ENCODE measurements at regions not wholly inside any gene's neighbourhood (a gene's known extent, or its start where the extent isn't known, plus 50 kb on each side); places are given as distances from the start of the nearest gene placed in this dataset.

DNA sequence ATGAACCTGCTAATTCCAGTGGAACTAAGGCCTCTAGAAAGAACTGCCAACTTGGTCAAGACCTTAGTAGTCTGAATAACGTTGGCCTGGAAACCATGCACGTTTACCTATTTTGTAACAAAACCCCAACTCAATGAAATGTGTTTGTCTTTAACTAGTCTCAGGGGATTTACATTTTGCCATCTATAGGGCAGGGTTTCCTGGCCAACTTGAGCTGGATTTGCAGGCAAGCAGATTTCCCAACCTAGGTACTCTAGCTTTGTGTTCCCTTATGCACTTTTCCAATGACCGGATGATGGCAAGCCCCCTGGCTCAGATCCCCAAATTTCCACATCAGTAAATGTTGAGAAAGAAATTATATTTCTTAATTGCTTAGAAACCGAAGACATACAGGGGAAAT is 114.5 kb downstream of the IRS2 start:
- no peaks in the 10 kb centered on the region for H3K9me3 ChIP-seq
- H3K27me3 ChIP-seq = no peaks in the 10 kb centered on the region
- intact Hi-C loops (cut with DNase I; ENCODE audit: low total_unique reads) = no loop called here
- DNase-seq = no peak
- TF ChIP-seq POLR2A (IDR thresholded peaks at IDR 0.05) = no peak
- TF ChIP-seq, protein P1, sequence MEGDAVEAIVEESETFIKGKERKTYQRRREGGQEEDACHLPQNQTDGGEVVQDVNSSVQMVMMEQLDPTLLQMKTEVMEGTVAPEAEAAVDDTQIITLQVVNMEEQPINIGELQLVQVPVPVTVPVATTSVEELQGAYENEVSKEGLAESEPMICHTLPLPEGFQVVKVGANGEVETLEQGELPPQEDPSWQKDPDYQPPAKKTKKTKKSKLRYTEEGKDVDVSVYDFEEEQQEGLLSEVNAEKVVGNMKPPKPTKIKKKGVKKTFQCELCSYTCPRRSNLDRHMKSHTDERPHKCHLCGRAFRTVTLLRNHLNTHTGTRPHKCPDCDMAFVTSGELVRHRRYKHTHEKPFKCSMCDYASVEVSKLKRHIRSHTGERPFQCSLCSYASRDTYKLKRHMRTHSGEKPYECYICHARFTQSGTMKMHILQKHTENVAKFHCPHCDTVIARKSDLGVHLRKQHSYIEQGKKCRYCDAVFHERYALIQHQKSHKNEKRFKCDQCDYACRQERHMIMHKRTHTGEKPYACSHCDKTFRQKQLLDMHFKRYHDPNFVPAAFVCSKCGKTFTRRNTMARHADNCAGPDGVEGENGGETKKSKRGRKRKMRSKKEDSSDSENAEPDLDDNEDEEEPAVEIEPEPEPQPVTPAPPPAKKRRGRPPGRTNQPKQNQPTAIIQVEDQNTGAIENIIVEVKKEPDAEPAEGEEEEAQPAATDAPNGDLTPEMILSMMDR (IDR thresholded peaks at IDR 0.05) = no peak
- no peaks in the 10 kb centered on the region for H3K4me1 ChIP-seq
- H3K36me3 ChIP-seq = no peaks in the 10 kb centered on the region
- no peak overlapping the region for H3K27ac ChIP-seq
- H3K4me3 ChIP-seq = no peak overlapping the region

DNA sequence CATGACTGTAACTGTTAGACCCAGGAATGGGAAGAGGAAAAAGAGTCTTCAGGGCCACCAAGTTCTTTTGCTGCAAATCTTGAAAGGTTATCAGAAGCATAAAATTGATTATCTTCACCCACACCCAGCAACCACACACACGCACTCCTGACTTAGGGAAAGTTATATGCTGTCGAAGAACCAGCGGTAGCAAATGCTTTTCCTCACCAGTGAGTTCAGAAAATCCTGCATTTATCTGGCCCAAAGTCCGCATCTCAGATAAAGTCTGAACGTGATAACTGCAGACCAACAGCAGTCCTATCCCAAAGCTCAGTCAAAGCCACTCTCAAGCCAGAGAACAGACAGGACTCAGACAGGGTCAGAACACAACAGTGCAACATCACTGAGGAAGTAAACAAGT is 115.6 kb downstream of the IRS2 start:
- no peaks in the 10 kb centered on the region for H3K4me1 ChIP-seq
- intact Hi-C loops (cut with DNase I; ENCODE audit: low total_unique reads) = no loop called here
- no peak for DNase-seq
- no peaks in the 10 kb centered on the region for H3K27me3 ChIP-seq
- no peak overlapping the region for H3K4me3 ChIP-seq
- H3K9me3 ChIP-seq = no peaks in the 10 kb centered on the region
- H3K36me3 ChIP-seq = no peaks in the 10 kb centered on the region
- no peak overlapping the region for H3K27ac ChIP-seq
- TF ChIP-seq, protein P1 (IDR thresholded peaks at IDR 0.05) = no peak
- no peak for TF ChIP-seq POLR2A (IDR thresholded peaks at IDR 0.05)

DNA sequence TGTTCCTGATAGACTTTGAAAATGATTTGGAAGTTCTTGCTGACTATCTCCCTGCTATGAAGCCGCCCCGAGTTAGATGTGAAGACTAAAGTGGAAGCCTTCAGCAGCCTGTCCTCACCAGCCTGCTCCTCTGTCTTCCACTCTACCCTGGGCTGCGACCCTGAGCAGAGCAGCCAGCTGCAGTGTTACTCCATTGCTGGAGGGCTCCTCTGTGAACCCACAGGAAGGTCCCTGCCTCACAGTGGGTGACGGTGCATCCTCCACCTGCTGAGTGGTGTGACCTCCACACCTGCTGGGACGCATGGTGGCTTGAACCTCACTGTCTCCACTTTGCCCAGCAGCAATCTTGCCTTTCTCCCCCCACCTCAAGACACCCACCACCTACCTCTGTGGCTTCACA is 116.4 kb downstream of the IRS2 start:
- Histone ChIP-seq H3K4me1 (no peaks in the 10 kb centered on the region), H3K27ac (no peak overlapping the region), H3K9me3 (no peaks in the 10 kb centered on the region), H3K27me3 (no peaks in the 10 kb centered on the region), H3K36me3 (no peaks in the 10 kb centered on the region), H3K4me3 (no peak overlapping the region)
- intact Hi-C loops (cut with DNase I; ENCODE audit: low total_unique reads) = no loop called here
- TF ChIP-seq POLR2A (IDR thresholded peaks at IDR 0.05) = no peak
- TF ChIP-seq, protein P1 (IDR thresholded peaks at IDR 0.05) = no peak
- DNase-seq = no peak

DNA sequence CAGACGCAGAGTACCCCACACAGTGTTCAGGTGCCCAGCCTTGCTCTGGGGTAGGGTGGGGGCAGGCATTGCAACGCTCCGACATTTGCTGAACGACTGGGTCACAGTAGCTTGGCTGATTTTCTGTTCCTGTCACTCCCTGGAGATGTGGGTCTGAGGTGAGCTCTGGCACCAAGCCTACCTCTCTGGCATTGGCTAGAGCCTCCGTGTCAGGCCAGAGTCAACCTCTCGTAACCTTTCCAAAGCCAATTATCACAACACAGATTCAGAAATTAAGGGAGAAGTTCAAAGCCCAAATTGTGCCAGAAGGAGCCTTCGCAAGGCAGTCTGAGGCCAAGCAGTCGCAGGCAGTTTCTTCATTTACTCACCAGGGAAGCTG is 117.2 kb downstream of the IRS2 start:
- H3K36me3 ChIP-seq = no peaks in the 10 kb centered on the region
- no peaks in the 10 kb centered on the region for H3K9me3 ChIP-seq
- no peak overlapping the region for H3K4me3 ChIP-seq
- DNase-seq = no peak
- TF ChIP-seq, protein P1 (IDR thresholded peaks at IDR 0.05) = no peak
- no peak for TF ChIP-seq POLR2A (IDR thresholded peaks at IDR 0.05)
- no peaks in the 10 kb centered on the region for H3K27me3 ChIP-seq
- intact Hi-C loops (cut with DNase I; ENCODE audit: low total_unique reads) = no loop called here
- H3K27ac ChIP-seq = no peak overlapping the region
- H3K4me1 ChIP-seq = no peaks in the 10 kb centered on the region

DNA sequence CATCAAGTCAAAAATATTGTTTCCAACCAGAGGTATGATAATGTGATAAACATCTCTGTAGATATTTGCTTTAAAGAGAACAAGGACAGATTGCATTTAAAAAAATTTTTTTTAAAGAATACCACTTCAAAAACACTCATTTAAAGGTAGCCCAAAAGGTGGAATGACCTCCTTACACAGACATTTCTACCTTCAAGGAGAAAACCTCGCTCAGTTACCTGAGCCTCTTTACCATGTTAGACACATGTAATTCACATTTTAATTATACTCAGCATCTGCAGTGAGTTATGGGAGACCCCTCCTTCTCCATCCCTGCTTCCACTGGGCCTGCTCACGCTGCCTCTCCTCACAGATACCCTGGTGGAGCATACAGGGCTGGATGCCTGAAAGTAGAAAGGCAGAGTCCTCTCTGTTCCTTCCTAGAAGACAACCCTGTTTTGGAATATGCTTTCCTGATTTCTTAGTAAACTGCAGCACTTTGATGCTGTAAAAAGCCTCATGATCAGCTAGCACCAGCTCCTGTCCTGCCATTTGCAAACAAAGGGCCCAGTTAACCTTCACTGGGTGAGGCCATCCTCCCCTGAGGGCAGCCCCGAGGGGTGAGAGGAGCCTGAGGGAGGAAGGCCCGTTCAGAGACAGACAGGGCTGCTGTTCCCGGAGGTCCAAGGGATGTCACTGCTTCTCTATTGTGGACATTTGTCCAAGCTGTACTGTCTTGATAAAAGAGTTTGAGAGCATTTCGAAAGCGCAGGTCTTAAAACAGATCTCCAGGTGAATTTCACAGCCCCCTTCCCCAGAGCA is 117.8 kb downstream of the IRS2 start:
- H3K36me3 ChIP-seq = no peaks in the 10 kb centered on the region
- no peaks in the 10 kb centered on the region for H3K27me3 ChIP-seq
- no peak overlapping the region for H3K4me3 ChIP-seq
- H3K4me1 ChIP-seq = no peaks in the 10 kb centered on the region
- intact Hi-C loops (cut with DNase I; ENCODE audit: low total_unique reads) = no loop called here
- TF ChIP-seq, protein P1 (IDR thresholded peaks at IDR 0.05) = no peak
- TF ChIP-seq POLR2A (IDR thresholded peaks at IDR 0.05) = no peak
- no peak for DNase-seq
- no peaks in the 10 kb centered on the region for H3K9me3 ChIP-seq
- no peak overlapping the region for H3K27ac ChIP-seq
